ENCODE measurements at regions not wholly inside any gene's neighbourhood (a gene's known extent, or its start where the extent isn't known, plus 50 kb on each side); places are given as distances from the start of the nearest gene placed in this dataset.

DNA sequence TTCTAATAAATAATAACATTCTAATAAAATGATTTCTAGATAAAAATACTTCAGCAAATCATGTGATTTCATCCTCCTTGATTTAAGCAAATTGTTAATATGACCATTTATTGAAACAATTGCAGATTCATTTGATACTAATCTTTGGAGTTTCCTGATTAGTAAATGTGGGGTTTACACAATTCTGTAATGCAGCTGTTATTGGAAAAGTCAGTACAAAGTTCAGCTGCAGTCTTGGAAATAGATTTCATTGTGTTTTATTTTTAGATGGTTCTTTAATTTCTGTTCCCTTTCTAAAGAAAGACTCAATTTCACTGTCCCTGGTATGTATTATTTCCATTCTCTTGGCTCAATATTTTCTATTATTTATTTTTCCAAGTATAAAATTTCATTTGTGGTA lies 342.0 kb downstream of the TBC1D32 start:
- no peak for DNase-seq (ENCODE audit: extremely low read depth, low read depth)
- TF ChIP-seq, protein P1, sequence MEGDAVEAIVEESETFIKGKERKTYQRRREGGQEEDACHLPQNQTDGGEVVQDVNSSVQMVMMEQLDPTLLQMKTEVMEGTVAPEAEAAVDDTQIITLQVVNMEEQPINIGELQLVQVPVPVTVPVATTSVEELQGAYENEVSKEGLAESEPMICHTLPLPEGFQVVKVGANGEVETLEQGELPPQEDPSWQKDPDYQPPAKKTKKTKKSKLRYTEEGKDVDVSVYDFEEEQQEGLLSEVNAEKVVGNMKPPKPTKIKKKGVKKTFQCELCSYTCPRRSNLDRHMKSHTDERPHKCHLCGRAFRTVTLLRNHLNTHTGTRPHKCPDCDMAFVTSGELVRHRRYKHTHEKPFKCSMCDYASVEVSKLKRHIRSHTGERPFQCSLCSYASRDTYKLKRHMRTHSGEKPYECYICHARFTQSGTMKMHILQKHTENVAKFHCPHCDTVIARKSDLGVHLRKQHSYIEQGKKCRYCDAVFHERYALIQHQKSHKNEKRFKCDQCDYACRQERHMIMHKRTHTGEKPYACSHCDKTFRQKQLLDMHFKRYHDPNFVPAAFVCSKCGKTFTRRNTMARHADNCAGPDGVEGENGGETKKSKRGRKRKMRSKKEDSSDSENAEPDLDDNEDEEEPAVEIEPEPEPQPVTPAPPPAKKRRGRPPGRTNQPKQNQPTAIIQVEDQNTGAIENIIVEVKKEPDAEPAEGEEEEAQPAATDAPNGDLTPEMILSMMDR (IDR thresholded peaks at IDR 0.05; ENCODE audit: low read depth, low read length, missing control alignments): no peak
- no peak overlapping the region for H3K4me3 ChIP-seq (replicated peaks; ENCODE audit: low read depth, low read length)

DNA sequence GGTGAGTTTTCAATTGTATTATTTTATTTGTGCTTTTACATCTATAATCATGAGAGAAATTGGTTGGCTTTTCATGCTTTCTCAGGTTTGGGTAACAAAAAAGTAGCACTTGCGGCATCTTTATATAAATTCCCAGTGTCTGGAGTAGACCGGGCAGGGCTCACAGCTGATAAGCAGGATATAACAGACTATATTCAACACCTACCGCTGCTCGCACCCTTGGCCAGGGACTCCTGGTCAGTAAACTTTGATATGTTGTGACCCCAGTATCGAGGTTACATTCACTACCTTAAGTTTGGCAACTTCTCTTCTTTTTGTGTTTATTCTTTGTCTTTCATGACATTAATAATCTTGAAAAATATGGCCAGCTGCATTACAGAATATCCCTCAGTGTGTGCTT lies 343.4 kb downstream of the TBC1D32 start:
- DNase-seq (ENCODE audit: extremely low read depth, low read depth): no peak
- TF ChIP-seq, protein P1 (IDR thresholded peaks at IDR 0.05; ENCODE audit: low read depth, low read length, missing control alignments): no peak
- no peak overlapping the region for H3K4me3 ChIP-seq (replicated peaks; ENCODE audit: low read depth, low read length)

DNA sequence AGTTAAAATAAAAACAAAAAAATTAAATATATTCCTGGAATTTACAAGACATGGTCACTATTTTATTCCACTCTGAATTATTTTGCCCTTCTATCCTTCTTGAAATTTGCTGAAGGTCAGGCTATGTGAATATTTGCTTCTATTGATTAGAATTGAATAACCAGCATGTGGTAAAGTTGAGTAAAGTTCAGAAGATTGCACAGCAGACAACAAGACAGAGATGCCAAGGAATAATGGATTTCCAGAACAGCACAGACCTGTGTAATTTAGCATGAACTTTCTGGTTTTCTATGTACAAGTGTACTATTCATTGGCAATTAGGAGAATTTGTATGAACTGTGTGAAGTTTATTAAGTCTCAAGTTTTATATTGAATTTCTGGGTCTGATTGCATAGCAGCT lies 352.4 kb downstream of the TBC1D32 start:
- no peak for DNase-seq (ENCODE audit: extremely low read depth, low read depth)
- H3K4me3 ChIP-seq (replicated peaks; ENCODE audit: low read depth, low read length): no peak overlapping the region
- TF ChIP-seq, protein P1 (IDR thresholded peaks at IDR 0.05; ENCODE audit: low read depth, low read length, missing control alignments): no peak

DNA sequence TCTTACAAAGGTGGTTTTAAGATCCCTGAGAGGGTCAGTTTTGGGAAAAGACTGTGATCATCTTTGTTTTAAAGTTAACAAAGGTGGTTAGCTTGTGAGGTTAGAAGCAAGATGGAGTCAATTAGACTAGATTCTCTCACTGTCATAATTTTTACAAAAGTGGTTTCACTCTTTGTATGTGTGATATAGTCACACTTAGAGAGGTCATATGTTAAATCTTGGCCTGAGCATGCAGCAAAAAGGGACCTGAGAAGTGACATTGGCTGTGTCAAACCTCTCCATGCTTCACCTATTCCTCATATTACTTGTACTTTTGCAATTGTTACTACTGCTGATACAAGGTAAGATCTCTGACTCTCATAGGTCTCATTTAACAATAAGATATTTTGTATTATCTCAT lies 368.0 kb downstream of the TBC1D32 start:
- DNase-seq (ENCODE audit: extremely low read depth, low read depth): no peak
- no peak overlapping the region for H3K4me3 ChIP-seq (replicated peaks; ENCODE audit: low read depth, low read length)
- TF ChIP-seq, protein P1 (IDR thresholded peaks at IDR 0.05; ENCODE audit: low read depth, low read length, missing control alignments): no peak

DNA sequence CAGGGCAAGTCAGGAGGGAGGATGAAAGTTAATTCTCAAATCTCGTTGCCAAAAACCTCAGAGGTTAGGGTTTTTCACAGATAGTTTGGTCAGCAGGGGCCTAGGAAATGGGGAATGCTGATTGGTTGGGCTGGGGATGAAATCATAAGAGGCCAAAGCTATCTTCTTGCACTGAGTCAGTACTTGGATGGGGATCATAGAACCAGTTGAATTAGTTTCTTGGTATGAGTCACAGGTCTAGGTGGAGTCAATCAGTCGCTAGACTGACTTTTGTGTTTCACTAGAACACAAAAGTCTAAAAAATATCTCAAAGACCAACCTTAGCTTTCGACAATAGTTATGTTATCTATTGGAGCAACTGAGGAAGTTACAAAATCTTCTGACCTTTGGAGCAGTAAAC lies 368.5 kb downstream of the TBC1D32 start:
- H3K4me3 ChIP-seq (replicated peaks; ENCODE audit: low read depth, low read length): no peak overlapping the region
- DNase-seq (ENCODE audit: extremely low read depth, low read depth): no peak
- TF ChIP-seq, protein P1 (IDR thresholded peaks at IDR 0.05; ENCODE audit: low read depth, low read length, missing control alignments): no peak

DNA sequence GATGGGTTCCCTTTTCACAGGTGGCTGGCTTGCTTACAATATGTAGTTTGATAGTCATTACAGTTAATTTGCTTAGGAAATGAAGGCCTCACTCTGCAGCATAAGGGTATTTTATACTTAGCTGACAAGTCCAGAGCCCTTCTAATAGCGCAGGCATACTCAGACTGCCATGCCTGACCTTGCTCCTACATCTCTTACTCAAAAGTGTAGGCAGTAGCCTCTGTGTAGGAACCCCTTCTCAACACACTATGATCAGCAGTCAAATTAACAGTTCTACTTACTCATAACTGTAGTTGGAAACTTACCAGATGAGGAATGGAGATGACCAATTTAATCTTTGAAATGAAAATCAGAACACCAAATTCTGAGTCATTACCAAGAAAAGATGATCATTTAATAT lies 373.5 kb downstream of the TBC1D32 start:
- H3K4me3 ChIP-seq (replicated peaks; ENCODE audit: low read depth, low read length): no peak overlapping the region
- DNase-seq (ENCODE audit: extremely low read depth, low read depth): no peak
- TF ChIP-seq, protein P1 (IDR thresholded peaks at IDR 0.05; ENCODE audit: low read depth, low read length, missing control alignments): no peak

DNA sequence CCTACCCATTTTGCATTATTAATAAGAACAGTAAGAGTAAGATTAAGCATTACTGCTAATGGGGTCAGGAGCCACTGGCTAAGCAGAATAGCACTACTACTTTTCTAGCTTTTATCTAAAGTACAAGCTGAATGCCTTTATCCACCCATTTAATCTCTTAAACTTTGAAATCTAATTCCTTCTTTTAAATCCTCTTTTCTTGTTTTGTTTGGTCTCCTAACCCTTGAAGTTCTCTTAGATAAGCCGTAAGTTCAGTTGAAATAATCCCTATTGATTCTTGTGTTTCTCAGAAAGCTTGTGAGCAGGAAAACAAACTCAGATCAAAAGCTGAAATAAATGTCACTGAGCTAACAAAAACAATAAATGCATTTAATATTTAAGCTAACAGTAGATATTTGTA lies 380.2 kb downstream of the TBC1D32 start:
- no peak overlapping the region for H3K4me3 ChIP-seq (replicated peaks; ENCODE audit: low read depth, low read length)
- TF ChIP-seq, protein P1 (IDR thresholded peaks at IDR 0.05; ENCODE audit: low read depth, low read length, missing control alignments): no peak
- no peak for DNase-seq (ENCODE audit: extremely low read depth, low read depth)
